HepG2 (cell line): ENCODE measurements at regions not wholly inside any gene's neighbourhood (a gene's known extent, or its start where the extent isn't known, plus 50 kb on each side); places are given as distances from the start of the nearest gene placed in this dataset.

Experiments
- ATAC-seq: fragments of 200-7000 bp; cut with Tn5 transposase; 3 replicates; pipeline ENCODE4 v1.9.1; 2020; ENCODE audit warnings: mild to moderate bottlenecking, moderate library complexity
- BruUV-seq: library from RNA; stranded (reverse); fragments of 400-500 nt; replicated peaks from 2 replicates; lab custom pipeline; 2021; lab: Mats Ljungman, UMichigan
- CTCF ChIA-PET: fragments of 300-600 bp; formaldehyde crosslinking; extraction: SDS; loops from one replicate; lab custom pipeline; 2021; ENCODE audit warnings: low total read pairs, inconsistent platforms, low intra/inter-chr PET ratio; lab: Yijun Ruan, JAX
- POLR2A ChIA-PET: fragments of 350-600 bp; sonication (Branson Sonifier 250); formaldehyde crosslinking; loops from one replicate; lab custom pipeline; 2020; ENCODE audit warnings: antibody characterized with exemption, inconsistent platforms; lab: Yijun Ruan, JAX
- DNase-seq: peaks from one replicate; pipeline ENCODE4 v3.0.0-alpha.2; 2015; ENCODE audit warnings: low spot score
- FAIRE-seq: peaks from 3 replicates; lab custom pipeline; 2011; peaks lifted over from hg19 to GRCh38; lab: Jason Lieb, UNC
- H2AFZ ChIP-seq: one replicate; pipeline ENCODE4 v1.6.1; 2011; ENCODE audit warnings: low read length, inconsistent platforms
- H3K27ac ChIP-seq: fragments of 300-600 bp; 3 replicates; pipeline ENCODE4 v1.8.0; 2011; ENCODE audit warnings: mixed run types, mild to moderate bottlenecking, mixed read lengths, low read length, inconsistent platforms; ENCODE audit not compliant: insufficient read depth; ENCODE audit errors: extremely low read length
- H3K27me3 ChIP-seq, 2 experiments: fragments of 200-600 bp in 1 of 2; 2 replicates in 1 of 2; 3 replicates in 1 of 2; pipeline versions ENCODE4 v1.6.0 to v1.8.0; 2011; ENCODE audit warnings: low read length in 2 of 2, mild to moderate bottlenecking in 2 of 2, moderate library complexity in 2 of 2, inconsistent platforms in 1 of 2; ENCODE audit not compliant: insufficient read depth in 2 of 2, control insufficient read depth in 1 of 2
- H3K36me3 ChIP-seq, 2 experiments: fragments of 200-600 bp in 1 of 2; replicated peaks in 1 of 2; 2 replicates in 1 of 2; 3 replicates in 1 of 2; pipeline versions ENCODE4 v1.5.1 to v1.8.0; 2011; ENCODE audit warnings: low read length in 2 of 2, inconsistent platforms in 1 of 2; ENCODE audit not compliant: insufficient read depth in 2 of 2, control insufficient read depth in 1 of 2
- H3K4me1 ChIP-seq: 2 replicates; pipeline ENCODE4 v1.5.1; 2012; ENCODE audit warnings: low read length, inconsistent platforms; ENCODE audit not compliant: insufficient read depth
- H3K4me2 ChIP-seq: 2 replicates; pipeline ENCODE4 v1.6.0; 2011; ENCODE audit warnings: low read depth, low read length, inconsistent platforms
- H3K4me3 ChIP-seq, 3 experiments: fragments of 200-600 bp in 1 of 3; sonication (generic), shearing (Covaris generic) in 1 of 3; replicated peaks in 1 of 3; 2 replicates each; pipeline ENCODE4 v1.5.1; 2011 to 2016; ENCODE audit warnings: low read length in 3 of 3, inconsistent platforms in 2 of 3, low read depth in 2 of 3, mild to moderate bottlenecking in 2 of 3, control low read depth in 1 of 3, mixed read lengths in 1 of 3; ENCODE audit not compliant: insufficient read depth in 1 of 3
- H3K79me2 ChIP-seq: one replicate; pipeline ENCODE4 v1.6.1; 2011; ENCODE audit warnings: low read length, inconsistent platforms; ENCODE audit not compliant: insufficient read depth
- H3K9ac ChIP-seq: 2 replicates; pipeline ENCODE4 v1.6.0; 2011; ENCODE audit warnings: mild to moderate bottlenecking, low read depth, low read length, inconsistent platforms; ENCODE audit not compliant: insufficient read depth
- H3K9me3 ChIP-seq: 2 replicates; pipeline ENCODE4 v1.5.1; 2012; ENCODE audit warnings: mild to moderate bottlenecking, low read length
- H4K20me1 ChIP-seq: 2 replicates; pipeline ENCODE4 v1.6.0; 2011; ENCODE audit warnings: inconsistent platforms, mild to moderate bottlenecking, low read length, moderate library complexity; ENCODE audit not compliant: insufficient read depth
- ASH2L ChIP-seq: fragments of 300-600, 200-600 bp; sonication (generic); IDR thresholded peaks from 2 replicates; pipeline ENCODE4 v1.7.0; 2017; ENCODE audit warnings: low read depth, mild to moderate bottlenecking, moderate library complexity, mixed read lengths, low read length; ENCODE audit not compliant: insufficient read length
- CHCHD3 ChIP-seq: sonication (generic); formaldehyde crosslinking; IDR thresholded peaks from 2 replicates; pipeline ENCODE4 v1.8.0; 2022; ENCODE audit warnings: mild to moderate bottlenecking, missing genetic modification reagents, moderate library complexity
- DR1 ChIP-seq: sonication (generic); formaldehyde crosslinking; IDR thresholded peaks from 2 replicates; pipeline ENCODE4 v1.8.0; 2021; ENCODE audit warnings: mild to moderate bottlenecking, missing genetic modification reagents, inconsistent platforms
- HNF4A ChIP-seq: sonication (generic); formaldehyde crosslinking; IDR thresholded peaks from 2 replicates; pipeline ENCODE4 v1.4.0; 2020; ENCODE audit warnings: missing genetic modification reagents
- ISL2 ChIP-seq: sonication (generic); formaldehyde crosslinking; IDR thresholded peaks from 2 replicates; pipeline ENCODE4 v1.5.0; 2020; ENCODE audit warnings: missing genetic modification reagents
- NFE2L1 ChIP-seq: sonication (generic); formaldehyde crosslinking; IDR thresholded peaks from 2 replicates; pipeline ENCODE4 v1.4.0; 2020; ENCODE audit warnings: missing genetic modification reagents, mild to moderate bottlenecking, borderline replicate concordance
- NR2F6 ChIP-seq, 2 experiments: IDR thresholded peaks; 2 replicates each; pipeline ENCODE4 v1.6.1; 2016; ENCODE audit warnings: antibody characterized with exemption in 1 of 2, mild to moderate bottlenecking in 1 of 2
- PRMT3 ChIP-seq: sonication (generic); formaldehyde crosslinking; IDR thresholded peaks from 2 replicates; pipeline ENCODE4 v1.8.1; 2022; ENCODE audit warnings: low read depth, mild to moderate bottlenecking, moderate library complexity, missing genetic modification reagents, borderline replicate concordance
- RBM22 ChIP-seq: fragments of 200-400 bp; formaldehyde crosslinking; optimal IDR thresholded peaks from 2 replicates; pipeline ENCODE3; 2017; ENCODE audit warnings: mild to moderate bottlenecking, low read length, moderate library complexity
- SAFB2 ChIP-seq: sonication (generic); formaldehyde crosslinking; IDR thresholded peaks from 2 replicates; pipeline ENCODE4 v1.5.1; 2020; ENCODE audit warnings: missing genetic modification reagents, low read depth, mild to moderate bottlenecking, borderline replicate concordance
- SP1 ChIP-seq, 2 experiments: fragments of 450-650 bp in 1 of 2; sonication (generic) in 1 of 2; formaldehyde crosslinking in 1 of 2; IDR thresholded peaks; 2 replicates each; pipeline versions ENCODE4 v1.4.0 to v1.6.1; 2016 to 2020; ENCODE audit warnings: missing genetic modification reagents in 1 of 2
- YEATS2 ChIP-seq: sonication (generic); formaldehyde crosslinking; IDR thresholded peaks from 2 replicates; pipeline ENCODE4 v1.4.0; 2020; ENCODE audit warnings: missing genetic modification reagents, borderline replicate concordance
- ZNF17 ChIP-seq: sonication (generic); formaldehyde crosslinking; IDR thresholded peaks from 2 replicates; pipeline ENCODE4 v1.5.0; 2020; ENCODE audit warnings: mild to moderate bottlenecking, missing genetic modification reagents
- ZNF276 ChIP-seq: sonication (generic); formaldehyde crosslinking; IDR thresholded peaks from 2 replicates; pipeline ENCODE4 v1.4.0; 2020; ENCODE audit warnings: mild to moderate bottlenecking, low read depth, missing genetic modification reagents
- ZNF318 ChIP-seq: sonication (generic); formaldehyde crosslinking; IDR thresholded peaks from 2 replicates; pipeline ENCODE4 v1.4.0; 2020; ENCODE audit warnings: mild to moderate bottlenecking, missing genetic modification reagents
- ZNF766 ChIP-seq: sonication (generic); formaldehyde crosslinking; IDR thresholded peaks from 2 replicates; pipeline ENCODE4 v1.5.0; 2020; ENCODE audit warnings: missing genetic modification reagents, borderline replicate concordance
- WGBS: methylation state at CpG from one replicate; pipeline ENCODE4 v1.1.6; 2017; ENCODE audit warnings: low lambda C conversion rate; 5-methylcytosine and 5-hydroxymethylcytosine counted together
- in situ Hi-C: cut with HindIII; loops from 2 replicates; pipeline ENCODE4 v1.10.0; 2017; ENCODE audit warnings: low pct_unique_long_range_greater_than_20kb; ENCODE audit not compliant: extremely low pct_ligation_motif_present
- intact Hi-C: fragments of 100-400 bp; cut with micrococcal nuclease; formaldehyde crosslinking; loops from one replicate; pipeline ENCODE4 v1.10.0; 2022; ENCODE audit not compliant: unreplicated experiment

- intact Hi-C loops = no loop called here
- ChIA-PET CTCF (no interaction called here), POLR2A (no interaction called here)
- WGBS = 90% methylated on average over 2 of the region's 2 CpGs
- Histone ChIP-seq H3K4me1 (no peaks in the 10 kb centered on the region), H4K20me1 (no peaks in the 10 kb centered on the region), H3K9me3 (no peaks in the 10 kb centered on the region), H3K4me3 (no peak overlapping the region), H3K36me3 (no peaks in the 10 kb centered on the region), H3K27me3 (no peaks in the 10 kb centered on the region), H3K9ac (no peak overlapping the region), H3K27ac (no peak overlapping the region), H2AFZ (no peak overlapping the region), H3K79me2 (no peaks in the 10 kb centered on the region), H3K4me2 (no peak overlapping the region)
- no peak for TF ChIP-seq SAFB2 (CRISPR knock-in tag)
- TF ChIP-seq RBM22 = no peak
- no peak for TF ChIP-seq ASH2L
- no peak for TF ChIP-seq PRMT3 (CRISPR knock-in tag)
- no peak for TF ChIP-seq NR2F6 (IDR thresholded peaks at IDR 0.05)
- no peak for TF ChIP-seq NR2F6 (CRISPR knock-in tag; IDR thresholded peaks at IDR 0.05)
- TF ChIP-seq CHCHD3 (CRISPR knock-in tag) = no peak
- TF ChIP-seq YEATS2 (CRISPR knock-in tag) = no peak
- TF ChIP-seq NFE2L1 = no peak
- no peak for TF ChIP-seq ISL2
- TF ChIP-seq HNF4A (CRISPR knock-in tag) = no peak
- no peak for TF ChIP-seq ZNF766
- TF ChIP-seq ZNF276 (CRISPR knock-in tag) = no peak
- no peak for TF ChIP-seq DR1
- TF ChIP-seq ZNF17 (CRISPR knock-in tag) = no peak
- no peak for TF ChIP-seq SP1 (IDR thresholded peaks at IDR 0.05)
- TF ChIP-seq SP1 (CRISPR knock-in tag; IDR thresholded peaks at IDR 0.05) = no peak
- TF ChIP-seq ZNF318 (CRISPR knock-in tag) = no peak
- DNase-seq (no peak), FAIRE-seq (no peak), ATAC-seq (no peak)
- in situ Hi-C loops = no loop called here
- no TSS peak for BruUV-seq
Measured at GRCh38 chr3:30421266-30421665, 185.1 kb upstream of the TGFBR2 start.
